ENCODE measurements at regions not wholly inside any gene's neighbourhood (a gene's known extent, or its start where the extent isn't known, plus 50 kb on each side); places are given as distances from the start of the nearest gene placed in this dataset.

DNA sequence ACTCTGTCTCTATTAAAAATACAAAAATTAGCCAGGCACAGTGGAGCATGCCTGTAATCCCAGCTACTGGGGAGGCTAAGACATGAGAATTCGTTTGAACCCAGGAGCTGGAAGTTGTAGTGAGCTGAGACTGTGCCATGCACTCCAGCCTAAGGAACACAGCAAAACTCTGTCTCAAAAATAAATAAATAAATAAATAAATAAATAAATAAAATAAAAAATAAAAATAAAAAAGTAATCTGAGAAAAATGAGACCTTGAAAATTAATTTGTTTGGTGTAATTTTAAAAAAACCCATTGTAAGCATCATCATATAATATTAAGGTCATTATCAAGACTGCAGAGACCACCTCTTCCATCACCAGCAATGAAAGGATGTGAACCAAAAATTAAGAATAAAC lies 997.1 kb downstream of the CDH18 start:
- H3K27me3 ChIP-seq (ENCODE audit: control insufficient read depth in 1 of 2, insufficient read depth in 2 of 2, low read length in 2 of 2), result no peaks in the 10 kb centered on the region
- H2AFZ ChIP-seq (ENCODE audit: low read length), result no peak overlapping the region
- peaks cover 33% of the 10 kb centered on the region for H3K9me3 ChIP-seq (ENCODE audit: low read length)
- no peak overlapping the region for H3K9ac ChIP-seq (ENCODE audit: insufficient read depth, low read depth, low read length)
- POLR2A ChIA-PET, result no interaction called here
- CTCF ChIA-PET (ENCODE audit: low intra/inter-chr PET ratio, low total read pairs), result no interaction called here
- ATAC-seq (no peak), DNase-seq (ENCODE audit: low spot score) (no peak), FAIRE-seq (no peak)
- no peak overlapping the region for H3K4me2 ChIP-seq (ENCODE audit: low read depth, low read length)
- no peak overlapping the region for H3K4me3 ChIP-seq (replicated peaks in 1 of 3; ENCODE audit: insufficient read depth in 1 of 3, low read depth in 2 of 3, low read length in 3 of 3)
- BruUV-seq (replicated peaks), result no TSS peak
- H4K20me1 ChIP-seq (ENCODE audit: insufficient read depth, low read length), result no peaks in the 10 kb centered on the region
- TF ChIP-seq NFYC (CRISPR knock-in tag; IDR thresholded peaks at IDR 0.05) (no peak), ZNF296 (CRISPR knock-in tag; conservative IDR thresholded peaks at IDR 0.05) (no peak), TBX2 (CRISPR knock-in tag; IDR thresholded peaks at IDR 0.05; ENCODE audit: borderline replicate concordance) (no peak), TRIM24 (CRISPR knock-in tag; IDR thresholded peaks at IDR 0.05) (no peak), PRPF4 (IDR thresholded peaks at IDR 0.05; ENCODE audit: low read depth, low read length, poor library complexity, severe bottlenecking) (no peak), ZNF460 (CRISPR knock-in tag; IDR thresholded peaks at IDR 0.05; ENCODE audit: borderline replicate concordance) (no peak), SPEN (CRISPR knock-in tag; IDR thresholded peaks at IDR 0.05; ENCODE audit: low read depth) (no peak), PHB2 (IDR thresholded peaks at IDR 0.05; ENCODE audit: partially characterized antibody) (no peak), ZFP90 (CRISPR knock-in tag; IDR thresholded peaks at IDR 0.05; ENCODE audit: borderline replicate concordance) (no peak)
- TF ChIP-seq, protein P1, sequence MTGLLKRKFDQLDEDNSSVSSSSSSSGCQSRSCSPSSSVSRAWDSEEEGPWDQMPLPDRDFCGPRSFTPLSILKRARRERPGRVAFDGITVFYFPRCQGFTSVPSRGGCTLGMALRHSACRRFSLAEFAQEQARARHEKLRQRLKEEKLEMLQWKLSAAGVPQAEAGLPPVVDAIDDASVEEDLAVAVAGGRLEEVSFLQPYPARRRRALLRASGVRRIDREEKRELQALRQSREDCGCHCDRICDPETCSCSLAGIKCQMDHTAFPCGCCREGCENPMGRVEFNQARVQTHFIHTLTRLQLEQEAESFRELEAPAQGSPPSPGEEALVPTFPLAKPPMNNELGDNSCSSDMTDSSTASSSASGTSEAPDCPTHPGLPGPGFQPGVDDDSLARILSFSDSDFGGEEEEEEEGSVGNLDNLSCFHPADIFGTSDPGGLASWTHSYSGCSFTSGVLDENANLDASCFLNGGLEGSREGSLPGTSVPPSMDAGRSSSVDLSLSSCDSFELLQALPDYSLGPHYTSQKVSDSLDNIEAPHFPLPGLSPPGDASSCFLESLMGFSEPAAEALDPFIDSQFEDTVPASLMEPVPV (CRISPR knock-in tag; IDR thresholded peaks at IDR 0.05), result no peak
- TF ChIP-seq, protein P2, sequence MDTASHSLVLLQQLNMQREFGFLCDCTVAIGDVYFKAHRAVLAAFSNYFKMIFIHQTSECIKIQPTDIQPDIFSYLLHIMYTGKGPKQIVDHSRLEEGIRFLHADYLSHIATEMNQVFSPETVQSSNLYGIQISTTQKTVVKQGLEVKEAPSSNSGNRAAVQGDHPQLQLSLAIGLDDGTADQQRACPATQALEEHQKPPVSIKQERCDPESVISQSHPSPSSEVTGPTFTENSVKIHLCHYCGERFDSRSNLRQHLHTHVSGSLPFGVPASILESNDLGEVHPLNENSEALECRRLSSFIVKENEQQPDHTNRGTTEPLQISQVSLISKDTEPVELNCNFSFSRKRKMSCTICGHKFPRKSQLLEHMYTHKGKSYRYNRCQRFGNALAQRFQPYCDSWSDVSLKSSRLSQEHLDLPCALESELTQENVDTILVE (CRISPR knock-in tag; IDR thresholded peaks at IDR 0.05), result no peak
- TF ChIP-seq, protein P3, sequence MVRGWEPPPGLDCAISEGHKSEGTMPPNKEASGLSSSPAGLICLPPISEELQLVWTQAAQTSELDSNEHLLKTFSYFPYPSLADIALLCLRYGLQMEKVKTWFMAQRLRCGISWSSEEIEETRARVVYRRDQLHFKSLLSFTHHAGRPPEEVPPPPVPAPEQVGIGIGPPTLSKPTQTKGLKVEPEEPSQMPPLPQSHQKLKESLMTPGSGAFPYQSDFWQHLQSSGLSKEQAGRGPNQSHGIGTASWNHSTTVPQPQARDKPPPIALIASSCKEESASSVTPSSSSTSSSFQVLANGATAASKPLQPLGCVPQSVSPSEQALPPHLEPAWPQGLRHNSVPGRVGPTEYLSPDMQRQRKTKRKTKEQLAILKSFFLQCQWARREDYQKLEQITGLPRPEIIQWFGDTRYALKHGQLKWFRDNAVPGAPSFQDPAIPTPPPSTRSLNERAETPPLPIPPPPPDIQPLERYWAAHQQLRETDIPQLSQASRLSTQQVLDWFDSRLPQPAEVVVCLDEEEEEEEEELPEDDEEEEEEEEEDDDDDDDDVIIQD (CRISPR knock-in tag; IDR thresholded peaks at IDR 0.05; ENCODE audit: low read depth), result no peak
- no peaks in the 10 kb centered on the region for H3K79me2 ChIP-seq (ENCODE audit: insufficient read depth, low read length)
- intact Hi-C loops (cut with micrococcal nuclease; ENCODE audit: unreplicated experiment) (no loop called here), in situ Hi-C loops (cut with HindIII; ENCODE audit: extremely low pct_ligation_motif_present, low pct_unique_long_range_greater_than_20kb) (no loop called here)
- H3K4me1 ChIP-seq (ENCODE audit: insufficient read depth, low read length), result no peaks in the 10 kb centered on the region
- H3K27ac ChIP-seq (ENCODE audit: extremely low read length, insufficient read depth, low read length), result no peak overlapping the region
- WGBS (ENCODE audit: low lambda C conversion rate), result 0% methylated on average over 1 of the region's 1 CpG
- H3K36me3 ChIP-seq (replicated peaks in 1 of 2; ENCODE audit: control insufficient read depth in 1 of 2, insufficient read depth in 2 of 2, low read length in 2 of 2), result no peaks in the 10 kb centered on the region

Measured in HepG2 (cell line).